Panc1 (cell line): ENCODE measurements at regions not wholly inside any gene's neighbourhood (a gene's known extent, or its start where the extent isn't known, plus 50 kb on each side); places are given as distances from the start of the nearest gene placed in this dataset.

Source experiments
- ATAC-seq: fragments of 200-7000 bp; cut with Tn5 transposase; 2 replicates; pipeline ENCODE4 v1.9.1; 2020; ENCODE audit warnings: mild to moderate bottlenecking, moderate library complexity
- BruUV-seq: library from RNA; stranded (reverse); fragments of 400-500 nt; replicated peaks from 2 replicates; lab custom pipeline; 2021; lab: Mats Ljungman, UMichigan
- CTCF ChIA-PET: fragments of 300-600 bp; sonication (Branson Sonifier 250); formaldehyde crosslinking; loops from one replicate; lab custom pipeline; 2022; ENCODE audit warnings: antibody characterized with exemption; lab: Charles Lee
- POLR2A ChIA-PET: fragments of 300-600 bp; sonication (Branson Sonifier 250); formaldehyde crosslinking; loops from one replicate; lab custom pipeline; 2022; ENCODE audit warnings: antibody characterized with exemption; lab: Charles Lee
- DNase-seq: peaks from one replicate; pipeline ENCODE4 v3.0.0-alpha.2; 2010; ENCODE audit warnings: low read depth, low spot score
- H3K27ac ChIP-seq: 2 replicates; pipeline ENCODE4 v1.5.1; 2011; ENCODE audit warnings: mild to moderate bottlenecking, low read length, inconsistent platforms
- H3K27me3 ChIP-seq: fragments of 200-500 bp; sonication (Bioruptor generic); 2 replicates; pipeline ENCODE4 v1.6.0; 2014; ENCODE audit warnings: low read length, inconsistent platforms; ENCODE audit not compliant: control insufficient read depth, insufficient read depth
- H3K36me3 ChIP-seq: fragments of 200-500 bp; sonication (Bioruptor generic); 2 replicates; pipeline ENCODE4 v1.5.1; 2014; ENCODE audit warnings: inconsistent platforms, mild to moderate bottlenecking, low read length, moderate library complexity; ENCODE audit not compliant: control insufficient read depth, insufficient read depth
- H3K4me1 ChIP-seq: 2 replicates; pipeline ENCODE4 v1.5.1; 2011; ENCODE audit warnings: inconsistent platforms, mild to moderate bottlenecking, low read length, moderate library complexity; ENCODE audit not compliant: control insufficient read depth, insufficient read depth
- H3K4me3 ChIP-seq, 2 experiments: 2 replicates each; pipeline ENCODE4 v1.5.1; 2011 to 2012; ENCODE audit warnings: low read depth in 2 of 2, low read length in 2 of 2, mild to moderate bottlenecking in 2 of 2, inconsistent platforms in 1 of 2, moderate library complexity in 1 of 2
- H3K9me3 ChIP-seq: fragments of 200-500 bp; sonication (Bioruptor generic); 2 replicates; pipeline ENCODE4 v1.5.1; 2014; ENCODE audit warnings: low read depth, mild to moderate bottlenecking, inconsistent platforms, low read length, moderate library complexity; ENCODE audit not compliant: control insufficient read depth, insufficient read depth
- CTCF ChIP-seq: fragments of 450-650 bp; IDR thresholded peaks from 2 replicates; pipeline ENCODE4 v1.5.1; 2017; ENCODE audit warnings: mild to moderate bottlenecking
- POLR2AphosphoS5 ChIP-seq: IDR thresholded peaks from 2 replicates; pipeline ENCODE4 v1.6.1; 2012; ENCODE audit warnings: mild to moderate bottlenecking, low read depth, low read length, moderate library complexity
- REST ChIP-seq, 2 experiments: IDR thresholded peaks; 2 replicates each; pipeline ENCODE4 v1.6.1; 2011 to 2012; ENCODE audit warnings: low read depth in 2 of 2, control low read depth in 1 of 2, low read length in 1 of 2, mild to moderate bottlenecking in 1 of 2, moderate library complexity in 1 of 2; ENCODE audit not compliant: insufficient read depth in 1 of 2
- SIN3A ChIP-seq: IDR thresholded peaks from 2 replicates; pipeline ENCODE4 v1.6.1; 2012; ENCODE audit warnings: low read depth, mild to moderate bottlenecking, low read length, moderate library complexity, borderline replicate concordance; ENCODE audit not compliant: insufficient read depth
- TCF7L2 ChIP-seq: IDR thresholded peaks from 2 replicates; pipeline ENCODE4 v1.6.1; 2011; ENCODE audit warnings: mild to moderate bottlenecking, low read depth, low read length, inconsistent platforms
- in situ Hi-C: cut with HindIII; loops from 2 replicates; pipeline ENCODE4 v1.10.0; 2016; ENCODE audit warnings: low sequenced_read_pairs, low pct_unique_long_range_greater_than_20kb
- intact Hi-C: fragments of 100-400 bp; cut with micrococcal nuclease; formaldehyde crosslinking; loops from one replicate; pipeline ENCODE4 v1.10.0; 2022; ENCODE audit not compliant: unreplicated experiment

DNA sequence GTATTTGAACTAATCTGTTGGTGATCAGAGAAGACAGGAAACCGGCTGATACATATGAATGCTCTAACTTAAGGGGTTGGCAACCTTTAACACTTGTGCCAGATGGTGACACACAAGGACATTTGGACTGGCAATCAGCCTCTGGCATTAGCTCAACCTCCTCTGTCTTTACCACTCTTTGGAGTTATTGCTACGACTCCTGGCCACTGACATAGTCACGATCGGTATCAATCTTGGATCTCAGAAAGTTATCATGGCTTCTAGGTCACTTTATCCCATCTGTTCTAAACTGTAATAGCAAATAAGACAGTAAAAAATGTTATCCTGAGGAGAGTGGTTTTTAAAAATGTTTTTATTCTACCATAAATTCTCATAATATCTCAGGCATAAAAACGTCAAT is 575.2 kb upstream of the MDGA2 start:
- no peaks in the 10 kb centered on the region for H3K9me3 ChIP-seq
- DNase-seq = no peak
- ChIA-PET POLR2A (no interaction called here), CTCF (no interaction called here)
- no peak overlapping the region for H3K27ac ChIP-seq
- no TSS peak for BruUV-seq
- in situ Hi-C loops = no loop called here
- H3K27me3 ChIP-seq = no peaks in the 10 kb centered on the region
- H3K4me3 ChIP-seq = no peak overlapping the region
- H3K36me3 ChIP-seq = no peaks in the 10 kb centered on the region
- TF ChIP-seq CTCF (no peak), REST (IDR thresholded peaks at IDR 0.05; ENCODE audit: insufficient read depth in 1 of 2, low read depth in 2 of 2, low read length in 1 of 2) (no peak), POLR2AphosphoS5 (no peak), SIN3A (no peak), TCF7L2 (no peak)
- intact Hi-C loops = no loop called here
- no peaks in the 10 kb centered on the region for H3K4me1 ChIP-seq
- no peak for ATAC-seq

GRCh38 chr14:48247977-48248376 is 572.6 kb upstream of the MDGA2 start:
- ChIA-PET CTCF (no interaction called here), POLR2A (no interaction called here)
- intact Hi-C loops (no loop called here), in situ Hi-C loops (no loop called here)
- DNase-seq (no peak), ATAC-seq (no peak)
- BruUV-seq = no TSS peak
- no peaks in the 10 kb centered on the region for H3K27me3 ChIP-seq
- no peaks in the 10 kb centered on the region for H3K9me3 ChIP-seq
- TF ChIP-seq REST (IDR thresholded peaks at IDR 0.05; ENCODE audit: insufficient read depth in 1 of 2, low read depth in 2 of 2, low read length in 1 of 2) (no peak), CTCF (no peak), TCF7L2 (no peak), SIN3A (no peak), POLR2AphosphoS5 (no peak)
- H3K4me1 ChIP-seq = no peaks in the 10 kb centered on the region
- no peaks in the 10 kb centered on the region for H3K36me3 ChIP-seq
- no peak overlapping the region for H3K27ac ChIP-seq
- no peak overlapping the region for H3K4me3 ChIP-seq
